ENCODE measurements at regions not wholly inside any gene's neighbourhood (a gene's known extent, or its start where the extent isn't known, plus 50 kb on each side); places are given as distances from the start of the nearest gene placed in this dataset.

DNA sequence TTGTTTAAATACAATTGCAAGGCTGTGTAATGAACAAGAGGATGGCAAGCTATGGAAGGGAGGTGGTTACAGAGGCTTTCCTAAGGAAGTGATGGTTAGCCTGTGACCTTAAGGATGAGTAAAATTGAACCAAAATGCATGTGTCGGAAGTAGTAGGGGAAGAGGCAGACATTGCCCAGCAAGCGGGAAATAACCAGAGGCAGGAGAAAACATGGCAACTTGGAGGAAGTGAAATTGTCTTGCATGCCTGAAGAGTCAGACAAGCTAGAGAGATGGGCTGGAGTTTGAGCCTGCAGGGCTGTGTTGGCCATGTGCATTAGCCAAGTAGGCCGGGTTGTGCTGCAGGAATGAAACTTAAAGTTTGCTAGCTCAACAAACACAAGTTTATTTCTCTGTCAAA lies 96.2 kb downstream of the BTG1 start:
- Histone ChIP-seq H3K27ac (ENCODE audit: low read depth) (no peak overlapping the region), H3K4me3 (ENCODE audit: low read depth, low read length) (no peak overlapping the region), H3K4me1 (ENCODE audit: insufficient read depth) (no peaks in the 10 kb centered on the region), H3K36me3 (ENCODE audit: insufficient read depth) (no peaks in the 10 kb centered on the region)
- no peak for DNase-seq (ENCODE audit: extremely low spot score)
- WGBS: 93% methylated on average over 3 of the region's 3 CpGs

DNA sequence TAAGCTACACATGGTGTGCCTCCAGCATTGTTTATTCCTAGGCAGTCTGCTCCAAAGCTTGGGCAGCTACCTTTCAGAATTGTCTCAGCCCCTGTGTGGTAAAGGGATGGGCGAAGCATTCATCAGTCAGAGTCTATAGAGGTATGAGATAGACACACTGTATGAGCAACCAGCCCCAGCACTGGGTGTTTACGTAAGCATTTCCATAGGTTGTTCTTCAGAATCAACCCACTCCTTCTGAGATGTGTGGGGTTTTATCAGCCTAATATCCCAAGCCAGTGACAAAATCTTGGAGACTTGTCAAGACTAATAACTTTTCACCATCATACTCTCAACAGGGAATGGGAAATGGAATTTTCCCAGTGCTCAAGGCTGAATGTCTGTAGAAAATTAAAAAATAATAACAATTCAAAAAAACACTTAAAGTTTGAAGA lies 98.2 kb downstream of the BTG1 start:
- 95% methylated on average over 2 of the region's 2 CpGs for WGBS
- no peak for DNase-seq (ENCODE audit: extremely low spot score)
- Histone ChIP-seq H3K27ac (ENCODE audit: low read depth) (no peak overlapping the region), H3K4me1 (ENCODE audit: insufficient read depth) (no peaks in the 10 kb centered on the region), H3K36me3 (ENCODE audit: insufficient read depth) (no peaks in the 10 kb centered on the region), H3K4me3 (ENCODE audit: low read depth, low read length) (no peak overlapping the region)

DNA sequence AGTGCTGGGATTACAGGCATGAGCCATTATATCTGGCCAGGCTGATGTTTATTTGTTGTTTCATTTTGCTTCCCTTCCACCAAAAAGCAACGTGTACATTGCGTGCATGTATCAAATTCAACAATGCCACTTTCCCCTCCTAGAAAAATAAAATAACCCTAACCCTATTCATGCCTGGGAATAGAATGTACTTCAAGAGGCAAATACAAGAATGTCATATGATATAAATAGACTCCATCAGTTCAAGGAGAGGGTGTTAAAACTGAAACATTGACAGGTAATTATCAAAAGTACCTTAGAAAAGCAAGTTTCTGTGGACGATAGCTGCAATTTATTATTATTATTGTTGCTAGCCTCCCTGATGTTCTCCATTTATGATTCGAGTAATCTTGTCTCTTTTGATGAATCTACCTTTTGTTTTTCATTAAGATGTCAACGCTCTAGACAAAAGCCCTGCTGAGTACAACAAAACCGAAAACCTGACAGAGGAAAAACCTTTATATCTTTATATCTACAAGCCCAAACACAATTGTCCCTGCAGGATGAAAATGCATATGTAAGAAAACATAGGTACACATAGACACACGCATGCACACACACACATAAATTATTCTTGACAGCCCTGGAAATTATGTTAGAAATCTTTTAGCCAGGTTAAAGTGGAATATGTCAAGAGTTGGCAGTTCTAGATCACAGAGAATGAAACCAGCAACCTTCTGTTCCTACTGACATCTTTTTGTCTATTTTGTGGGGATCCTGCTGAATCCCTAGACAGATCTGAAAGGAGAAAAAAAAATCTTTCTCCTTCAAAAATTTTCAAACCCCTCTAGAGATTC lies 98.9 kb downstream of the BTG1 start:
- 83% methylated on average over 7 of the region's 7 CpGs for WGBS
- H3K27ac ChIP-seq (ENCODE audit: low read depth): no peak overlapping the region

DNA sequence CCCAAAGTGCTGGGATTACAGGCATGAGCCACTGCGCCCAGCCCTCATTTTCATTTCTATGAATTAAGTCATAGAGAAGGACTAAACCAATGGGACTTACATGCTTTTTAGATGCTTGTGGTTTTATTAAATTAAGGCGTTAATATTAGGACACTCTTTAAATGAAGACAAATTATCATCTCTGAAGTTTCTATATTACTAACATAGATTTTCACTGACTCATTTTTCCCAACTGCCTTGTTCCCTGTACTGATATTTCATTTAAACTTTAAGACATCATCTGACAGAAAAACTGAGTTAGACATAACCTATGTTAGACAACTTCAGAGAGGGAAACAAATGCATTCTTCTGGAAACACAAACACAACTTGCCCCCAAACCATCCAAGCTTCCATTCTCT lies 99.8 kb downstream of the BTG1 start:
- Histone ChIP-seq H3K4me1 (ENCODE audit: insufficient read depth) (no peaks in the 10 kb centered on the region), H3K36me3 (ENCODE audit: insufficient read depth) (no peaks in the 10 kb centered on the region), H3K4me3 (ENCODE audit: low read depth, low read length) (no peak overlapping the region), H3K27ac (ENCODE audit: low read depth) (no peak overlapping the region)
- DNase-seq (ENCODE audit: extremely low spot score): no peak
- 99% methylated on average over 2 of the region's 2 CpGs for WGBS

More for the DNA sequence above, 98.9 kb downstream of the BTG1 start:
- no peak for DNase-seq (ENCODE audit: extremely low spot score)
- H3K4me3 ChIP-seq (ENCODE audit: low read depth, low read length): no peak overlapping the region
- no peaks in the 10 kb centered on the region for H3K4me1 ChIP-seq (ENCODE audit: insufficient read depth)
- H3K36me3 ChIP-seq (ENCODE audit: insufficient read depth): no peaks in the 10 kb centered on the region

DNA sequence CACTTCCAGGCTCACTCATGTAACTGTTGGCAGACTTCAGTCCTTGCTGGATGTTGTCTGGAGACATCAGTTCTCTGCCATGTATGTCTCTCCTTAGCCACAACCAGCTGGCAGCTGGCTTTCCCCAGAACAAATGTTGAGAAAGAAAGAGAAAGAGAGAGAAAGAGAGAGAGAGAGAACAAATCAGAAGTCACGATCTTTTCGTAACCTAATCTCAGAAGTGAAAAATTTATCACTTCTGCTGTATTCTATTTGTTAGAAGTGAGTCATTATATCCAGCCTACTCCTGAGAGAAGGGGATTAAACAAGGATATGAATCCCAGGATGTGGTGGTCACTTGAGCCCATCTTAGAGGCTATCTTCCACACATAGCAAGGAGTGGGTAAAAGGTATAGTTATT lies 101.2 kb downstream of the BTG1 start:
- DNase-seq (ENCODE audit: extremely low spot score): no peak
- 95% methylated on average over 2 of the region's 2 CpGs for WGBS
- Histone ChIP-seq H3K4me1 (ENCODE audit: insufficient read depth) (no peaks in the 10 kb centered on the region), H3K4me3 (ENCODE audit: low read depth, low read length) (no peak overlapping the region), H3K36me3 (ENCODE audit: insufficient read depth) (no peaks in the 10 kb centered on the region), H3K27ac (ENCODE audit: low read depth) (no peak overlapping the region)

DNA sequence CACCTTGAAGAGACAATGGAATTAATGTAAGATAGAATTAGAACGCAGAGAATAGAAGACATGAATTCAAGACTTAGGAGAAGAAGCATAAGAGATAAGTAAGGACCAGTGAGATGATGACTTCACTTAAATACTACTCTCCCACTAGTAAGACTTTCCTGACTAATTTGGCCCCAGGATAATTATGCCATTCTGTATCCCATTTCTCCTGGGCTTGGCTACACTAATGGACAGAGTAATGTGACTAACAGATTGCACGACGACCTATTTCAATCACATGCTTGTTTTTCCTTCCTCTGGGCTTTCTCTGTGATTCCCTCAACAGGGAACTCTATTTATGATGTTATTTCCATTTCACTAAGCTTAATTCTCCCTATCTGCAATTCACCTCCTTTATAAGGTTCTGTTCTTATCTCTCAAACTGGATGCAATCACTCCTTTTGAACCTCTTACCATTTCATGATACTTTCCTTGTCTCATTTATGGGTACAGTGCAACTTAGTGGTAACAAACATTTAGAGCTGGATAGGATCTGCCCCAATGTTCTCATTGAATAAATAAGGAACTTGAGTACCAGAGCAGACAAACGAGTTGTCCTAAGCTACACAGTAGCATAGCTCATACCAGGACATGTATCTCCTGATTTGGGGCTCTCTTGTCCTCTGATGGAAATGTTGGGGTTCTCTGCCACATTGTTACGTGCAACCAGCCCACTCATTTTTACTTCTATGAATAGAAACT lies 102.7 kb downstream of the BTG1 start:
- H3K36me3 ChIP-seq (ENCODE audit: insufficient read depth): no peaks in the 10 kb centered on the region
- no peak for DNase-seq (ENCODE audit: extremely low spot score)
- no peak overlapping the region for H3K4me3 ChIP-seq (ENCODE audit: low read depth, low read length)
- 89% methylated on average over 5 of the region's 5 CpGs for WGBS
- H3K4me1 ChIP-seq (ENCODE audit: insufficient read depth): no peaks in the 10 kb centered on the region
- no peak overlapping the region for H3K27ac ChIP-seq (ENCODE audit: low read depth)

DNA sequence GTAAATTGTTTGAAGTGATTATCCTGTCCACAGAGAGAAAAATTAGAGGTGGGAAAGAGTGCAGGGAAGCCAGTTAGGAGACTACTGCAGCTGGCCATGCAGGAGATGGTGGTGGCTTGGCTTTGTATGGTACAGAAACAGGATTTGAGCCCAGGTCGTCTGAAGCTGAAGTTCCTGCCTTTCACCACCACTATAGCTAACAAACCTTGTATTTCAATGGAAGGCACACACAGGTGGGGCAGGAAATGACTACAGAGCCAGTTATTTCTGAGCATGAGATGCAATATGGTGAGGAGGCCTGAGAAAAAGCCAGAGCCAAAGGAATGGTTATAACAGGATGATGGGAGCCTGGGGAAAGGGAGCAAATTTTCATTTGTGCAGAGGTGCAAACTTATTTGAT lies 103.9 kb downstream of the BTG1 start:
- Histone ChIP-seq H3K27ac (ENCODE audit: low read depth) (no peak overlapping the region), H3K36me3 (ENCODE audit: insufficient read depth) (no peaks in the 10 kb centered on the region), H3K4me1 (ENCODE audit: insufficient read depth) (no peaks in the 10 kb centered on the region), H3K4me3 (ENCODE audit: low read depth, low read length) (no peak overlapping the region)
- no peak for DNase-seq (ENCODE audit: extremely low spot score)
- 55% methylated on average over 1 of the region's 1 CpG for WGBS

DNA sequence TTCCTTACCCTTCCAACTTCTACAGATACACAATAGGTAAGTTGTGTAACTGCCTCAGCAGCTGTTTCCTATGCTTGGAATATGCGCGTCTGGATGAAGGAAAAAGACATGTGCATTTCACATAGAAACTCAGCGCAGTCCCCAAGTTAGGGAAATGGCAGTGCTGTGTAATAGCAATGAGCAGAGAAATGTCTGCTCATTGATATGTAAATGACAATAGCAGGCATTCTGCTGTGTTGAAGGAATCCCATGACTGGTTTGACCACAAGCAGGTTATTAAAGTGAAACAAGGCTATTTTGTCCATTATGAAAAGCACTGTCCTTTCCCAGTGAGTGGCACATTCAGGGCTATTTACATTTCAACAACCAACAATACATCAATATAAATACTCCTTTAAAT lies 106.6 kb downstream of the BTG1 start:
- H3K4me1 ChIP-seq (ENCODE audit: insufficient read depth): no peaks in the 10 kb centered on the region
- WGBS: 87% methylated on average over 3 of the region's 3 CpGs
- no peak overlapping the region for H3K4me3 ChIP-seq (ENCODE audit: low read depth, low read length)
- H3K36me3 ChIP-seq (ENCODE audit: insufficient read depth): no peaks in the 10 kb centered on the region
- no peak overlapping the region for H3K27ac ChIP-seq (ENCODE audit: low read depth)
- no peak for DNase-seq (ENCODE audit: extremely low spot score)

DNA sequence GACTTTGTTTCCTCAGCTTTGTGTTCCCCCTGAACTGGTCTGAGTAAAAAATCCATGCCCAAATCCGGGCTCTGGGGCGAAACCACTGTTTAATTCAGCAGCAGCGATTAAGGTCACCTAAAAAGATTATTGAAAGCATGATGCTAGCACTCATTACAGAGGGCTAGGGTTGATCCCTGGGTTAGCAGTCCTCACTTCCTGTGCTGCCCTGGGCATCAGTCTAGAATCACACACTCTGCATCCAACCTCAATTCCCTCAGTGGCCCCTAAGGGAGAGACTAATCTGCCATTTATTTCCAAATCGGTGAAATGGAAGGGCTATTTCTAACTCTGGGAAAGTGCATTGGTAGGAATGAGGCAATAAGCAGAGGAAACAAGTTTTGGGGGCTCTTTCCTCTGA lies 107.2 kb downstream of the BTG1 start:
- Histone ChIP-seq H3K4me1 (ENCODE audit: insufficient read depth) (no peaks in the 10 kb centered on the region), H3K4me3 (ENCODE audit: low read depth, low read length) (no peak overlapping the region), H3K36me3 (ENCODE audit: insufficient read depth) (no peaks in the 10 kb centered on the region), H3K27ac (ENCODE audit: low read depth) (no peak overlapping the region)
- 88% methylated on average over 4 of the region's 4 CpGs for WGBS
- no peak for DNase-seq (ENCODE audit: extremely low spot score)

DNA sequence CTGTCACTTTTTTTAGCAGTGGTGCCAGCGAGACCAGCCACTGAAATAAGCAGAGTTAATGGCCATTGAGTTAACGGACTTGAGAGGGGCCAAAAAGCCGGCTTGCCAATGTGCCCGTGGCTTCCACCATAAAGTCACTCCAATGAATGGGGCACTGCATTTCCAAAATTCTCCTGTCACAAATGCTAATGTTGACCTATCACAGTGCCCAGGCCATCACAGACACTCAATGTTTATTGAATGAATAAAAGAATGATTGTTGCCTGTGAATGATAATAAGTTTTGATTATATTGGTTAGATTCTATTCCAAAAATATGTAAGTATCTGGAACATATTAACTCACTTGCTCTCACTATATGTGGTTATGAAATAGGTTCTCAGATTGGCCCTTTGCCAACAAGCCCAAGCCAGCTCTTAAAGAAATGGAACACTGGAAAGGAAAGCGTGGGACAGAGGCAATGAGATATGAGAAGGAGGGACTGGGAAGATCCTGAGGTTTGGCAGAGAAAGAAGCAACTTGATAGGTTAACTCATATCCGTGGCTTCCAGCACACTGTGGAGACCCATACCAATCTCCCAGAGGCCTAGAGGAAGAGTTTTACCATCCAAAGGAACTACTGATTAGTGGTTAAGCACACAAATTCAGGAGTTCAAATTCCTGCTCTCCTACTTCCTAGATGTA lies 108.7 kb downstream of the BTG1 start:
- Histone ChIP-seq H3K4me1 (ENCODE audit: insufficient read depth) (no peaks in the 10 kb centered on the region), H3K27ac (ENCODE audit: low read depth) (no peak overlapping the region), H3K36me3 (ENCODE audit: insufficient read depth) (no peaks in the 10 kb centered on the region), H3K4me3 (ENCODE audit: low read depth, low read length) (no peak overlapping the region)
- WGBS: 93% methylated on average over 6 of the region's 6 CpGs
- no peak for DNase-seq (ENCODE audit: extremely low spot score)

DNA sequence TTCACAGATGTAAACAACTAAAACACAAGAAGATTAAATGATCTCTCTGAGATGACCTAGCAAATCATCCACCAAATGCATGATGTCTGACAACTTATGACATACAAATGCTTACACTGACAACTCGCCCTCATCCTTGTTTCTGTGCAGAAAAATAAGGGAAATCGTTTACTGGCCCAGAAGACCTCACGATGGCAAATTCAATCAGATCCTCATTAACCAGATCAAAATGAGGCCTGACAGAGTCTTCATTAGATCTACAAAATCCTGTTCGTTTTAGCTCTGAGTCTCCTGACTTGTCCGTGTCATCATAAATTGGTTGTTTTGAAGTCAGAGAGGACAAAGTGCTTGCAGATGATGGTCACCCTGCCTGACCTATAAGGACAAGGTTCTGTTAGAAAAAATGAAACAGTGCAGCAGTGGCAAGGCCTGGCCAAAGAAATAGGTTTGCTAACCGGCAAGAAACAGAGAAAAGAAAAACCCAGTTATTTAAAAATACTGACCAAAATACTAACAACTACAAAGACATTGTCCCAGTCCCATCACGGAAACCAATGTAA lies 109.5 kb downstream of the BTG1 start:
- H3K4me3 ChIP-seq (ENCODE audit: low read depth, low read length): no peak overlapping the region
- 88% methylated on average over 7 of the region's 7 CpGs for WGBS
- H3K36me3 ChIP-seq (ENCODE audit: insufficient read depth): no peaks in the 10 kb centered on the region
- no peak overlapping the region for H3K27ac ChIP-seq (ENCODE audit: low read depth)
- no peak for DNase-seq (ENCODE audit: extremely low spot score)
- H3K4me1 ChIP-seq (ENCODE audit: insufficient read depth): no peaks in the 10 kb centered on the region

DNA sequence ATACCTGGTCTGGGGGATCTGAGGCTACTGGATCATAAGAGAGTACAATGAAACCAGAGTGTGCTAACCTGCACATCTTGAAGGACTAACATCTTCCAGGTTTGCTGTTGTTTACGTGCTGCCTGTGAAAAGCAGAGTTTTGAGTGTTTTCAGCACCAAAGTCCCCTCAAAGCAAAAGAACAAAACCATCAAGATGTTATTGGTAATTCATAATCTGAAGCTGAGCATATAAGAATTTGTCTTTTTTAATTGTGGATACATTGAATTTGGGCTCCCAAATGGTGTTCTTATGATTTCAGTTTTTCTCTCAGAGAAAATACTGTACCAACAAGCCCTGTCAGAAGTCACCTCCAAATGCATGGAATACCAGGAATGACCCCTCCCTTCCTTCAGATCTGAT lies 110.2 kb downstream of the BTG1 start:
- Histone ChIP-seq H3K36me3 (ENCODE audit: insufficient read depth) (no peaks in the 10 kb centered on the region), H3K4me1 (ENCODE audit: insufficient read depth) (no peaks in the 10 kb centered on the region), H3K27ac (ENCODE audit: low read depth) (no peak overlapping the region), H3K4me3 (ENCODE audit: low read depth, low read length) (no peak overlapping the region)
- WGBS: 75% methylated on average over 1 of the region's 1 CpG
- DNase-seq (ENCODE audit: extremely low spot score): no peak

DNA sequence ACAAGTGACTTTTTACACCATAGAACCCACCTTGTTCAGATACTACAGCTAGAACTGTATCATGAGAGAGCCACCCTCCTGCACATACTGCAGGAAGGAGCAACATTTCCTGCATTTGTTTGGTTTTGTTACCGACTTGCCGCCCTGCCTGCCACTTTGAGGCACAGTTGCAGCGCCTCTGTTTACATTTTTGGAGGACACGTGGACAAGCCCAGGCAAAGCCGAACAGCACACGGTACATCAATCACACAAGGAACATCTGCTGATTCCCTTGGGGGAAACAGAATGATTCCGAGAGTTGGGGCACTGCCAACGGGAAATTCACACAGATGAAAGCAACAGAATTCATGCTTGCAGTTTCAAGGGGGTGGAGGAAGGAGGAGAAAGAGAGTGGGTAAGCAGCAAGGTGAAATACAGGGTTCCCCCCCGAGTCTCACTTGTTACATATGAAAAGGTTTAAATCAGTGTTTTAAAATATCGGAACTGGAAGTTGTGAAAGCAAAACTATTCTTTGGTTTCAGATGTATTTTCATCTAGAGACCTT lies 110.7 kb downstream of the BTG1 start:
- WGBS: 3% methylated on average over 10 of the region's 10 CpGs
- DNase-seq (ENCODE audit: extremely low spot score): no peak
- H3K27ac ChIP-seq (ENCODE audit: low read depth): no peak overlapping the region
- no peaks in the 10 kb centered on the region for H3K4me1 ChIP-seq (ENCODE audit: insufficient read depth)
- H3K4me3 ChIP-seq (ENCODE audit: low read depth, low read length): no peak overlapping the region
- no peaks in the 10 kb centered on the region for H3K36me3 ChIP-seq (ENCODE audit: insufficient read depth)
